HG03342 (cell line): ENCODE measurements at regions not wholly inside any gene's neighbourhood (a gene's known extent, or its start where the extent isn't known, plus 50 kb on each side); places are given as distances from the start of the nearest gene placed in this dataset.

Experiments
- ATAC-seq: cut with Tn5 transposase; IDR thresholded peaks from one replicate; pipeline ENCODE4 v1.9.1; 2021; ENCODE audit warnings: mild to moderate bottlenecking, moderate library complexity; ENCODE audit not compliant: unreplicated experiment

DNA sequence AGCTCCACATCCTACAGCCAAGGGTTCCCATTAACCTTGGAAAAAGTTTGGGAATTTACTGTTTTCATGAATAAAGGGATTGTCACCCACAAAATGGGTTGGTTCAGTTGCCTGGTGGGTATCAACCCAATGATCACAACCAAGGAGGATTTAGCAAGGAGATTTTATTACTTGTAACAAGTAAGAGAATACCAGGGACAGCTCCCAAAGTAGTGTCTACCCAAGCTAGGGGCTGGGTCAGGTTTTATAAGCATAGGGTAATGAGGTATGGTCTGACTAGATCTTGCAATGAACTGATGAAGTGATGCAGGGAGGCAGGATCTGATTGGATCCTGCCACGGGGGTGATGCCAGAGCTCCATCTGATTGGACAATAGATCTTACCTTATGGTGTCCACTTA lies 681.8 kb downstream of the SLC4A3 start:
- ATAC-seq = no peak

- ATAC-seq = no peak
Measured at GRCh38 chr2:220310451-220310861, 683.0 kb downstream of the SLC4A3 start.

DNA sequence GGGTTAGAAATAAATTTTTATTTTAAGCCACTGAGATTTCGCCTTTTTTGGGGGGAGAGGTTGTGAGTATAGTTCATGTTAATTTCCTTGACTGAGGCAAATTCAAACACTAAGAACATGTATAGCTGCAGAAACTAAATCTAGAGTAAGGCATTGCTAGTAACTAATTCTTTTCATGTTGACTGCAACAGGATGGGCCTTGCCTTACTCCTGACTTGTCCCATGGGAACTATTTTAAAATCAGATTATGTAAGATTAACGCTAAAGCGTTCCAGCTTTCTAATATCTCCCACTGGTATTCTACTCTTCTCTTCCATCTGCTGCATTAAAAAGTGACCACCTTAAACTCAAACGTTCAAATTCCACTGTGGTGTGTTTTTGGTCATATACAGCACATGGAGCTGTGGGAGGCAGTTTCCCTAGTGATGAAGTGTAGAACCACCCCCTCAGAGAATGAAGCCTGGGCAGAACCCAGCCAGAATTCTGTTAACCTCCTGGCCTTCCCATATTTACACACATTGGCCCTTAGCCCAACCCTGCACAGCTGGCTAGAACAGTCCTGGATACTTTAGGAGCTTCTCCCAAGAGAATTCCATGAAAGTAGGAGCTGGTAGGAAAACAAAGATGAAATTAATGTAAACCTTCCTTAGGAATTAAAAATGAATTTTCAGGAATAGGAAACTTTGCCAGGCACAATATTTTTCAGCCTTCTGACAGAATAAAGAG lies 687.8 kb downstream of the SLC4A3 start:
- no peak for ATAC-seq

- no peak for ATAC-seq
Measured at GRCh38 chr2:220318037-220318436, 690.6 kb downstream of the SLC4A3 start.

DNA sequence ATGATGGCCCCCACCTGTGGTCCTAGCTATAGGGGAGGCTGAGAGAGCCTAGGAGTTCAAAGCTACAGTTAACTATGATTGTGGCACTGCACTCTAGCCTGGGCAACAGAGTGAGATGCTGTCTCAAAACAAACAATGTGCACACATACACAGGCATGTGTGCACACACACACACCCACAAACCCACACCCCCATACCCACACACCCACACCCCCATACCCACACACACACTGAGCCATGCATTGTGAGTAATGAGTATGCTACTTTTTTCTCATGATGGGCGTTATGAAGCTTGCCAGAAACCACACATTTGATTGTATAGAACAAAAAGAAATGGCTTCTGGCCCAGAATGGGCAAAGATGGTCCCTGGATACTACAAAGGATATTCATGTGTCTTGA lies 691.1 kb downstream of the SLC4A3 start:
- no peak for ATAC-seq

DNA sequence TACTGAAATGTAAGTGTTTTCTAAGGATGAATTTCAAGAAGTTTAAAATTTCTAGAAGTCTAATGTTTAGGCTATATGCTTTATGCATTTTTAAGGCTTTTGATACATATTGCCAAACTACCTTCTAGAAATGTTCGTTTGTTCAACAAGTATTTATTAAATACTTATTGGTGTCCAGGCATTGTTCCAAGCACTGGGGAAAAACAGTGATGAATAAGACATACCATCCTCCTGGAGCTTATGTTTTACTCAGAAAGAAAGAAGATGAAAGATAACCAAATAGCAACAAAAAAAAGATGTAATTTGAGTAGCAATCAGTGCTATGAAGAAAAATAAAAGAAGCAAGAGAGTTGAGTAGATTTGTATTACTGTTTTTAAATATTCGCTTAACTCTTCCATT lies 692.9 kb downstream of the SLC4A3 start:
- no peak for ATAC-seq

DNA sequence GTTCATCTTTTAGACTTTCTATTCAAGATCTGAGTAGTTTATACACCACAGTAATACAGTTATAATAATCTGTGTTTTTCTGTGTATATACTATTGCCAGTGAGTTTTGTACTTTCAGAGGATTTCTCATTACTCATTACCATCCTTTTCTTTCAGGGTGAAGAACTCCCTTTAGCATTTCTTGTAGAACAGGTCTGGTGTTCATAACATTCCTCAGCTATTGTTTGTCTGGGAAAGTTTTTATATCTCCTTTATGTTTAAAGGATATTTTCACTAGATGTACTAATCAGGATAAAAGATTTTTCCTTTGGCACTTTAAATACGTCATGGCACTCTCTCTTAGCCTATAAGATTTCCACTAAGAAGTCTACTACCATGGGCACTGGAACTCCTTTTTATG lies 705.5 kb downstream of the SLC4A3 start:
- no peak for ATAC-seq

- ATAC-seq = no peak
Measured at GRCh38 chr2:220334210-220334609, 706.8 kb downstream of the SLC4A3 start.

DNA sequence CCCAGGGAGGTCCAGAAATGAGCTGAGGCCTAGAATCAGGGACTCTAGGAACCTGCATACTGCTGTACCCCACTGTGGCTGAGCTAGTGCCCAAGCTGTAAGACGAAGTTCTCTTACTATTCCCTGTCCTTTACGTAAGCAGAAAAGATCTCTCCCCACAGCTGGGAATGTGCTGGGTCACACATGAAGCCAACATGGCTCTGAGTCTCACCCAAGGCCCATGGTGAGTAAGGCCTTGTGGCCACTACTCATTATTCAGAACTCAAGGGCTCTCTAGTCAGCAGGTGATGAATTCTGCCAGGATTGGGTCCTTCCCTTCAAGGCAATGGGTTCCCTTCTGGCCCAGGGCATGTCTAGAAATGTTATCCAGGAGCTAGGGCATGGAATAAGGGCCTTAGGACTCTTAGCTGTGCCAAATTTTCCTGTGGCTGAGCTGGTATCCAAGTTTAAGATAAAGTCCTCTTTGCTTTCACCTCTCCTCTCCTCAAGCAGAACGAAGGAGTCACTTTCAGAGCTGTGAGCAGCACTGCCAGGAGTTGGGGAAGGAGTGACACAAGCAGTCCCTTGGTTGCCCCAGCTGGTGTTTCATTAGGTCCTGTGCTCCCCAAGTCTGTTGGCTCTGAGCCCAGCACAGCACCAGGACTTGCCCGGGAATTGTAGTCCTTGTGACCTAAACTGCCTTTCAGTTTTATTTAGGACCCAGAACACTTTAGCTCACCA lies 707.6 kb downstream of the SLC4A3 start:
- no peak for ATAC-seq

DNA sequence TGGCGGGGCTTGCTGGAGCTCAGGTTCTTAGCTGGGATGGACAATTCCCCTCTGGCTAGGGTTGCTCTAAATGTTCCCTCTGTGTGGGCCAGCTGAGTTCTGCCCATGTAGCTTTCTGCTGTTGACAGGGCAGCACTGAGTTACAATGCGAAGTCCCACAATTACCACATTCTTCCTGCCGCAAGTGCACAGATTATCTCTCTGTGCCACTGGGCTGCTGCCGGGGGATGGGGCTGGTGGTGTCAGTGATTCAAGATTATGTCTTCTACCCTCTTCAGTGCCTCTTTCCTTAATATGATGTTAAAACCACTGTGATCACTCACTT lies 708.1 kb downstream of the SLC4A3 start:
- ATAC-seq = no peak

DNA sequence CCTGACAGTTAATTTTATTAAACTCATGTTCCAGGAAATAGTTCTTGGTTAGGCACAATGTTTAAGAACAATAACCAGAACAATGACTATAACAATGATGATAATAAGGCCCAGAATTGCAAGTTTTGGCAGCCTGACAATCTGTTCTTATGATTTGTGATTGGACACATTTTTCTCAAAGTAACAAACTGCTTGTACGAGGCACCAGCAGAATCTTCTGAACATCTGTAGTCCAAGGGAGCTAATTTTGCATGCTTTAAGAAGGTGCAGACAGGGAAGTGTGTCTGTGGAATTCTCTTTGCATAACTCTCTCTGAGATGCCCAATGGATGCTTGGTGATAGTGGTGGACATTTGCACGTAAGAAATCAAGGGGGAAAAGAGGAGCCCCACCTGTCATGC lies 709.3 kb downstream of the SLC4A3 start:
- ATAC-seq = no peak

- no peak for ATAC-seq
Measured at GRCh38 chr2:220337611-220338440, 710.4 kb downstream of the SLC4A3 start.

DNA sequence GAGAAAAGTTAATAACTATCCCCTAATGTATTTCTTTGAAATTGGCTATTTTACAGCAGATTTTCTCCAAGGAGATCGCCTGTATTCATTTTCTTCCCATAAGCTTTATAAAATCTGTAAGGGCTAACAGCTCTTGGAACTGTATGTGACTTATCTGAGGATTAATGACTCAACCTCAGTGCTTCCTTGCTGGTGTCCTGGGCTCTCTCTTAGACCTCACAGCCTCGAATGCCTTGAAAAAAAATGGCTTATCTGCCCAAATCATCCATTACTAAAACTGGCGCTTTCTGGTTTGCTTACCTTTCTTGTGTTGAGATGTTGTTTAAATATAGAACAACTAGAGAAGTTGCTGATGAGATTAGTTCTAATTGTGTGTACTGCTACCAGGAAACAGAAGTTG lies 713.6 kb downstream of the SLC4A3 start:
- ATAC-seq = no peak

DNA sequence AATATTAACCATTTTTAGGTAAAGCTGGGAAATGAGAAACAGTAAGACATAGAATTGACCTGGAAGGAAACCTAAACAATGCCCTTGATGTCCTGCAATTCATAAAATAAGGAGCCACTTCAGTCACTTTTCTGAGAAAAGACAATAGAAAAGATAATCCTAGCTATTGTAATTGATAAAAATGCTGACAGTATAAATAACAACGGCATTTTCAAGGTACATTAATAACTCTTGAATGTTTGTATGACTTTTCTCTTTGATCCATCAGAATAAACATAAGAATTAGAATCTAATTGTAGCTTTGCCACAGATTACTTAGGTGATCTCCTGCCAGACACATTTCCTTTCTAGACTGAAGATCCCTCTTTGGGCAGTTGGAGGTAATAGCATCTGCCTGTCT lies 719.5 kb downstream of the SLC4A3 start:
- ATAC-seq = no peak

GRCh38 chr2:220347626-220348025 lies 720.2 kb downstream of the SLC4A3 start:
- ATAC-seq = no peak

DNA sequence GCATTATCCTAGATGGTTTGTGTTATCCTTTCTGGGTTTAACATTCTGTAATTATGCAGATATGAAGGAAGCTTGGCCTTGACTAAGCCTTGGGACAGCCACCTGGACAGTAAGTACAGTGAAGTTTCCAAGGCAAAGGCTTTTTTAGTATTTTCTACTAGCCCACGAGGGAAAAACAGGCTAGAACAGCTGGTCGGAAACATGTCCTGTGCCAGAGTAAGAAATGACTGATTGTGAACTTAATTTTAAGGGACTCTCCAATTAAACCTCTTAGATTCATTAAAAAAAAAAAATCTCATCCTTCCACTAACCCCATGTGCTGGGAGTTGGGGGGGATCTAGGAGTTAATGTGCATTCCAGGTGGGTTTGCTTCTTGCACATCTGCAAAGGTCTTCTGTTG lies 720.8 kb downstream of the SLC4A3 start:
- no peak for ATAC-seq

DNA sequence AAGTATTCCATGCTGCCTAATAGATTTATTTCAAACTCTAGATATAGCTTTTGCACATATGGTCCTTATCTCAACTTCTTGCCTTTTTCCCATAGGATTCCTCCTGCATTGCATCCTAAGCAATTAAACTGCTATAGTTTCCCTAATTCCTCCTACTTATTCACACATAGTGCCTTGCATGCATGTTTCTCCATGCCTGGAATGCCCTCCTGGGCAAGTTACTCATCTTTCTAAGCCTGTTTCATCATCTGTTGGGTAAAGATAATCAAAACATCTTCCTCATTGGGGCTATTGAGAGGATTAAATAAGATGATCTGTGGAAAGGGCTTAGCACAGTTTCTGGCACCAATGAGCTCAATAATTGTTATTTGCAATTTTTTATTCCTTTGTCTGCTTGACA lies 726.5 kb downstream of the SLC4A3 start:
- no peak for ATAC-seq

- no peak for ATAC-seq
Measured at GRCh38 chr2:220356076-220356475, 728.6 kb downstream of the SLC4A3 start.

DNA sequence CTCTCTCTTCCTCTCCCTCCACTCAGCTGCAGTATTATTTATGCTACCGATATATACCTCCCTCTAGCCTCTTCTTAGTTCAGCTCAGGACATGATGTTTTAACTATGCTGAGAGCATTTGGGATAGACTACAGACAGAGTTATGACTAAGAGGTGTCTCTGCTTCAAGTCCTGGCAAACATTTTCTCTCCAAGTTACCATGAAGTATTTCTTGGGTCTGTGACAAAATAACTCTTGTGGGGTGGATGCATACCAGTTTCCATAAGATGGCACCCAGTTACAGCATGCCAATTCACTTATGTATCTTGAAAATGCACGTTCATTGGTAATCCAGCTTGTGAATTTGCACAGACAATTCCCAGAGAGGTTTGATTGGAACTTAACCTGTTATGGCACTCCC lies 737.6 kb downstream of the SLC4A3 start:
- no peak for ATAC-seq

GRCh38 chr2:220366765-220367164 lies 739.3 kb downstream of the SLC4A3 start:
- ATAC-seq = no peak

DNA sequence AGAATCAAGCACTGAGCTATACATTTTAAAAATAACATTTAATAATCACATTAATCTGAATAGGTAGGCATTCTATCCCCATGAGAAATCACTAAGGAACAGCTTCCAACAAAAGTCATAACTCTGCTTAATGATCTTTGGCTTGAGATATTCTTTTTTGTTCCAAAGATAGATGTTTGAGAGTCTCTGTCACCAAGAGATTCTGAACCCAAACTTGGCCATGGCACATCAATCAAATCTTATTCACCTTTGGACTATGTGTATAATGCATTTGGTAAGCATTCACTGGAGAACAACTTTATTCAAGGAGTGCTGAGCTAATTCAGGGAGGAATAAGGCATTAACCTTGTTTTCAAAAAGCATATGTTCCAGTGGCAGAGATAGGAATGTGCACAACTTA lies 743.3 kb downstream of the SLC4A3 start:
- no peak for ATAC-seq

DNA sequence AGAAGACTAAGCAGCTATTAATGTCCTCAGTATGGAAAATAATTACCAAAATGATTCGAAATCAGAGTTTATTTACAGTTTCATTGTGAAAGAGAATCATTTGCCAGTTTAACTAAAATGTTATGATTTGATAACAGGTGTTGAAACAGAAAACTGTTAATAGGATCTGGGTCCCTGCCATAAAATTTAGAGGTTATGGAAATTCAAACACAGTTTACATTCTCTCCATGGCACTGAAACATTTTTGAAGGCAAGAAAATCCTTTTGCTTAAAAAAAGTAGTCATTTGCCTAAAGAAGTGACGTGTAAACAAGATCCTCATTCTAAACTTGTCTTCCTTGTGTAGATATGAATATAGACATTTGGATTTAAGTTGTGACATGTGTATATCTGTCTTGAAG lies 743.8 kb downstream of the SLC4A3 start:
- ATAC-seq = no peak
